H1 (cell line): ENCODE measurements at regions not wholly inside any gene's neighbourhood (a gene's known extent, or its start where the extent isn't known, plus 50 kb on each side); places are given as distances from the start of the nearest gene placed in this dataset.

ENCODE experiments used
- ASH2L ChIP-seq: fragments of 200-600, 300-600 bp; sonication (generic); IDR thresholded peaks from one replicate; pipeline ENCODE4 v1.7.1; 2017; ENCODE audit warnings: low read length
- CHD7 ChIP-seq: fragments of 300-600 bp; sonication (generic); IDR thresholded peaks from 2 replicates; pipeline ENCODE4 v1.7.1; 2012; ENCODE audit warnings: low read length, moderate library complexity, mild to moderate bottlenecking, inconsistent platforms; ENCODE audit not compliant: insufficient replicate concordance
- EZH2 ChIP-seq: fragments of 200-600 bp; sonication (generic); IDR thresholded peaks from 2 replicates; pipeline ENCODE4 v1.7.1; 2012; ENCODE audit warnings: low read depth, mild to moderate bottlenecking, moderate library complexity, low read length, inconsistent platforms; ENCODE audit not compliant: severe bottlenecking
- HDAC6 ChIP-seq: IDR thresholded peaks from one replicate; pipeline ENCODE4 v1.7.1; 2012; ENCODE audit warnings: low read depth, mild to moderate bottlenecking, inconsistent platforms, low read length, moderate library complexity
- PHF8 ChIP-seq: fragments of 200-600 bp; sonication (generic); conservative IDR thresholded peaks from 2 replicates; pipeline ENCODE4 v1.7.1; 2012; ENCODE audit warnings: low read depth, mild to moderate bottlenecking, inconsistent platforms, low read length, moderate library complexity
- POLR2A ChIP-seq, 2 experiments: IDR thresholded peaks; 1 replicate in 1 of 2; 2 replicates in 1 of 2; pipeline ENCODE4 v1.6.1; 2011; ENCODE audit warnings: low read depth in 2 of 2, low read length in 2 of 2, mild to moderate bottlenecking in 2 of 2; ENCODE audit errors: control extremely low read depth in 1 of 2
- POLR2AphosphoS5 ChIP-seq: IDR thresholded peaks from 2 replicates; pipeline ENCODE4 v1.6.1; 2011; ENCODE audit warnings: low read depth, low read length
- SIRT6 ChIP-seq: IDR thresholded peaks from one replicate; pipeline ENCODE4 v1.7.1; 2012; ENCODE audit warnings: low read length, inconsistent platforms
- SUZ12 ChIP-seq: fragments of 200-600 bp; sonication (generic); IDR thresholded peaks from 2 replicates; pipeline ENCODE4 v1.6.1; 2012; ENCODE audit warnings: mild to moderate bottlenecking, inconsistent platforms, low read length, moderate library complexity, mixed read lengths
- TAF7 ChIP-seq: optimal IDR thresholded peaks from 2 replicates; pipeline ENCODE3; 2011; ENCODE audit warnings: low read depth, mild to moderate bottlenecking, inconsistent platforms, low read length, moderate library complexity, borderline replicate concordance
- TEAD4 ChIP-seq: IDR thresholded peaks from 2 replicates; pipeline ENCODE4 v1.6.1; 2012; ENCODE audit warnings: low read depth, low read length, inconsistent platforms, mixed read lengths

DNA sequence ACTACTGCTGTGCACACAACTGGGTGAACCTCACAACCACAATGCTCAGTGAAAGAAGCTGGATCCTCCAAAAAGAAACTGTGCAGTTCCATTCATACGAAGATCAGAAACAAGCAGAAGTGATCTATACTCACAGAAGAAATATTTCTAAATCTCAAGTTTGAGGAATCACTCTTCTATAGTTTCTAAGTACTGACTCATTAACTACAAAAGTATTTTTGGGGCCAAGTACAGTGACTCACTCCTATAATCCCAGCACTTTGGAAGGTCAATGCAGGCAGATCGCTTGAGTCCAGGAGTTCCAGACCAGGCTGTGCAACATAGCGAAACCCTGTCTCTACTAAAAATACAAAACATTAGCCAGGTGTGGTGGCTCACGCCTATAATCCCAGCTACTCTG is 51.3 kb upstream of the RELL1 start (continued):
- TF ChIP-seq CHD7 (no peak), SIRT6 (no peak), TEAD4 (no peak), TAF7 (no peak), PHF8 (no peak), EZH2 (no peak), ASH2L (no peak), POLR2AphosphoS5 (no peak), HDAC6 (no peak), POLR2A (IDR thresholded peaks at IDR 0.05; ENCODE audit: control extremely low read depth in 1 of 2, low read depth in 2 of 2, low read length in 2 of 2) (no peak), SUZ12 (no peak)
